NCI-H345 treated with DMSO at 0.1 percent for 48 hours (cell line): ENCODE measurements at regions not wholly inside any gene's neighbourhood (a gene's known extent, or its start where the extent isn't known, plus 50 kb on each side); places are given as distances from the start of the nearest gene placed in this dataset.
"Not testable (repeated sequence)": the region's sequence is repeated elsewhere in the genome, so short reads cannot be mapped to it uniquely, and the experiment has no call there.

Experiments
- DNase-seq: peaks from one replicate; lab custom pipeline; 2025; ENCODE audit not compliant: unreplicated experiment; lab: John Stamatoyannopoulos, UW

DNA sequence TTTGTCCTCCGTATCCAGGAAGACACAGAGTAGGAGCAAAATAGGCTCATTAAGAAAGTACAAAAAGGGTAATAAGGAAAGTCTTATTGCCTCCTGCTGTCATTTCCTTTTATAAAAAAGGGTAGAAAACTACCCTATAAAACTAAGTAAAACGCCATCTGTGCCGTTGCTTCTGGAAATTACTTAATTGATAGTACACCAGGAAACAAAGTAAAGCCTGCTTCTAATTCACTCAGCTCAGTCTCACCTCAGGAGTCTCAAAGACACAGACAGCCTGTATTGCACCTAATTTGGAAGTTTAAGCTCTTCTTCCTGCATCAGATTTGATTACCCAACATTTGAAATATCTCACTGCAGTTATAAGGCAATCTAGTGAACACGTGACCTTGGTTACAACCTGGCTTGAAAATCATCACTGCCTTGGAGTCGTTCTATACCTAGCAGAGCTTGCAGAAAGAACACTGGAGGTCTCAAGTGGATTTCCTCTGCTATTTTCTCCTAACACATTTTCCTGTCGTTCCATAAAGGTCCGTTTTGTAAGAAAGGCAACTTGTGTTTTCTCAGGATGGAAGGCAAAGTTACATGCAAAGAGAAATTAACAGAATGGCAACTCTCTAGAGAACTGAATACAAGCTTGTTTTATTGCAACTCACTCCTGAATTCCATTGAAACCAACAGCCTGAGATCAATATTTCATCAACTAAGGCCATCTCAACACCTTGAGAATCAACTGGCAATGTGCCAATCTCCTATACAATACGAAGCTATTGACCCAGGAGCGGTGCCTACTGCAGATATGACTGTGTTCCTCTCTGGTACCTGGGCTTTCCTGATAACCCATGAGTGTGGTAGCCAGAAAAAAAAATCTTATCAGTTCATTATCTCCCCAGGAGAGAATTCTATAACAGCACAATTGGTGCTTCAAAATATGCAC, 203.3 kb upstream of the LMCD1 start:
- DNase-seq: peak; percentile 42

DNA sequence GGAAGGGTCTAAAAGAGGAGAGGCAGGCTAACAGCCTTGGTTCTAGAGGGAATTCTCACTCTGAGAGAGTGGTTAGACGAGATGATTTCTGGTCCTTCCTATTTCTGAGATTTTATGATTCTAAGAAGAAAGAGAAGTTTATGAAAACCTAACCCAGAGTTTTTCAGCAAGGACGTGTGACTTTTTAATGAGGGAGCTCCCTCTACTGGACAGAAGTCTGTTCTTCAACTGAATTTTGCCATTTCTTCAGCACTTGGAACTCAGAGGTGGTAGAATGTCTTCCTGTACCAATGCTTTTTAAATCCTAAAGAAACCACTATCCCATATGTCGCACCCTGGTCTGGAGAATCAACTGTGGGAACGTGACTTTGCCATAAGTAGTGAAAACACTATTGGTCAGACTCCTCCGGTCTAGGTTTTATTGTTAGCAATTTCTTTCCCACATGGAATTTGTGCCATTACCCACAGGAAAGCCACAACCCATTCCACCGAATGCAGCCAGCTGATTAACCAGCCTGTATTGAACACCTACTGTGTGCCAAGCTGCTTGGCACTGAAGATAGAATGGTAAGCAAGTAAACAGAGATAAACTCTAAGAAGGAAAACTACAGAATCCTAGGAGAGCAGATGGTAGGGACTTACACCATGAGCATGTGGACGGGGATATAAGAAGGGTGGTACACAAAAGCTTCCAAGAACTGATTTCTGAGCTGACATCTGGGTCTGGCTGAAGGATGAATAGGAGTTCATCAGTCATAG, 199.5 kb upstream of the LMCD1 start:
- peak; percentile 19 for DNase-seq

DNA sequence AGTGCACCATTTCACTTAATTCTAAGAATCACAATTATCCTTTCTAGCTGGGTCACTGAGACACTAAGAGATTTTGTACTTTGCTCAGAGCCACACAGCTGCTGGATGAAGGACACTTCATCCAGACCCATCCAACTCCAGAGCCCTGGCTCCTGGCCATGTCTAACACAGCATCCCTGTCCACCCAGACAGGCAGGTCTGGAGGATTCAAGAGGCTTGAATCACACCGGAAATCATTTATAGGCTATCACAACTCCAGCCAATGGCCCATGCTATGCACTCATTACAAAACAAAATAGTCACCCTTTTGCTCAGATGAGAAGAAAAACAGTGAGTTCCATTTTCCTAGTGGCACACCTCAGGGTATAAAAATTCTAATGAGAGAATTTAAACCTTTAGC, 198.2 kb upstream of the LMCD1 start:
- no peak for DNase-seq

DNA sequence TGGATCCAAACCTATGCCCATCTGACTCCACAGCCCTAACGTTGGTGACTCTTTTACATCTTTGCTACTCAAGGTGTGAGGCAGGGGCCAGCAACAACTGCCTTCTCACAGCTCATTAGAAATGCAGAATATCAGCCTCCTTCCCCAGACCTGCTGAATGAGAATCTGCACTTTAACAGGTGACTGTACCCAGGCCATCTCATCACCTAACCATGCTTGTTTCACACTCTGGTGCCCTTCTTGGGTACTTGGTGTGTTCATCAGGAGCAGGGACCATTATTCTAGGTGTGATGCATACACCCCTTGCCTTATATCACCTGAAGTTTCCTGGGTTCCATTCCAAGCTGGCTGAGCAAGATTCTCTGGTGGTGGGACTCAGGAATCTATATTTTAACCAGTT, 196.3 kb upstream of the LMCD1 start:
- DNase-seq: no peak

DNA sequence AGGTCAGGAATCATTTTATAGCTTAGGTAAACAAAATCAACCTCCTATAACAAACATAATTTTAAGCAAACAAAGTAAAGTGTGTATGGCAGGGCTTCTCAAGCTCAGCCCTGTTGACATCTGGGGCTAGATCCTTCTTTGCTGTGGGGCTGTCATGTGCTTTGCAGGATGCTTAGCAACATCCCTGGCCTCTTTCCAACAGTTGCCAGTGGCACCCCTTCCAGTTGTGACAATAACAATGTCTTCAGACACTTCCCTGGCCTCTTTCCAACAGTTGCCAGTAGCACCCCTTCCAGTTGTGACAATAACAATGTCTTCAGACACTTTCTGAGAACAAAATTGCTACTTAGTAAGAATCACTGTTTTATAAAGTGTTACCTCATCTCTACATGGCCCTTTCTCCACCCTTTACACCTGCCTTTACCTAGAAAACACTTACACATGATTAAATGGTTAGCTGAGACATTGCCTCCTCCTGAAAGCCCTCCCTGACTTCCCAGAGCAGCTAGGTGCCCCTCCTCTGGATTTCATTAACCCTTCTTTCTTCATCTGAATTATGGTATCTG, 194.0 kb upstream of the LMCD1 start:
- peak; percentile 45 for DNase-seq

DNA sequence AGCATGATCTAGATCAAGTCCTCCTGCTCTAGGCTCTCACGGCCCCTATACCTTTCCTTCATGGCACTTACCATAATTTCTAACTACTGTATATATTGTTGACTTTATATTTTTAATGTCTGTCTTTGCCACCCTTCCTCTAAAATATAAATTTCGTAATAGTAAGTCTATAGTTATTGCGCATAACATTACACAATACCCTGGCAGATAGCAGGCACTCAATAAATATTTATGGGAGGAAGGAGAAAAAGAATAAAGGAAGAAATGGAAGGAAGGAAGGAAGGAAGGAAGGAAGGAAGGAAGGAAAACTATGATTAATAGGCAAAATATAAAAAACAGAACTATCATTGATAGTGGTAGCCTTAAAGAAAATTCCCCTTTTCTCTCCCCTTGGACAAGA, 190.3 kb upstream of the LMCD1 start:
- no peak for DNase-seq

DNA sequence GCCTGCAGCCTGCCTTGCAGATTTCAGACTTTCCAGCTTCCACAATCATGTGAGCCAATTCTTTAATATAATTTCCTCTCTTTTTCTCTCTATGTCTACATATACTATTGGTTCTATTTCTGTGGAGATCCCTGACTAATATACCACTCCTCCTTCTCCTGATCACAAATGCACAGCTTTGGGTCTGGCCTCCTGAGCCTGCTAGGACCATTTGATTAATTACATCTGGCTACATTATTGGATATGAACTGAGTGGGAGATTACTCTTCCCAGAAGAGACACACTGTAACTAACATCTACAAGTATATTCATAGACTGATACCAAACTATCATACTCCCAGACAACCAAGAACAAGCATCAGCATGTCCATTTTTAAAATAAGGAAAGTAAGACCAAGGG, 188.9 kb upstream of the LMCD1 start:
- DNase-seq: no peak

DNA sequence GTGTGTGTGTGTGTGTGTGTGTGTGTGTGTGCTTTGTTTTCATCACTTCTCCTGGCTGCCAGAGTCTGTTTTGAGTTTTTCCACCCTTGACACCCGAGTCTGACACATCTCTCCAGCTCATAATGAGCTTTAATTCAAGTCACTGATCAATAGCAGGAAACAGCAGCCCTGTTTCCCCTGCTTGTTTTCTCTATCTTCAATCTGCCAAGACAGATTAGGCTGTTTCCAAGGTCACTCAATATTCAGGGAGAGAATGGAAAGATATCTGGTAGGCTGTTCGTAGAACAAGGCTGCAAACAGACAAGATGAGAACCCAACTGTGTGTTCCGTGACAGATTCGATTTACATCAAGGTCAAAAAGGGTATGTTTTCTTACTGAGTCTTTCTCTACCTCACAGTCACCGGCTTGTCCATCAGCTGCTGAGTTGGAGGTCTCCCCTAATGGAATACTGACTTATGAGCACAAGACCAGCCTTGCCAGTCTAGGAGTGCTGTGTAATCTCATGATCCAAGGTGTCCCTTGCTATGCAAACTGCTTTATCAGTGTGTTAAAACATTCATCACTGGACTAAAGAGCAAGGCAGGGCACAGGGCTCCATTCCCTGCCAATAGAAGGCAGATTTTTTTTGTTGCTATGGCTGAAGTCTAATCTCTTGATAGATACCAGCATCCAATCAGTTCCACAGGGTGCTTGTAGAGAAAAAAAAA, 187.9 kb upstream of the LMCD1 start:
- no peak for DNase-seq

DNA sequence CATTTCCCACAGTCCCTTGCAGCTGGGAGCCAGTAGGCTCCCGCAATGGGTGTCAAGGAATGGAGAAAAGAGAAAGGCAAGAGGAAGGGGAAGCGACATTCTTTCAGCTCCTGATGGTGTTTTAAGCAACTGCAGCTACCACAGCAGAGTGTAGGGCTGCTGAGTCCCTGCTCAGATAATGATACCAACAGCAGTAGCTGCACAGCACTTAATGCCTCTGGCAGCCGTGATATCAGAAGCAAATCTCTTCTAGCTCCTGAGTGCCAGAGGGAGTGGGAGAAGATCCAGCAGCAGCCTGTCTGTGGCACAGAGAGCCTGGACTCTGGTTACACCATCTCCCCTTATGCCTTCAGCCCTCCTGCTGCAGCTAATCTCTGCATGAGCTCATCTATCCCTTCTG, 186.1 kb upstream of the LMCD1 start:
- not testable (repeated sequence) for DNase-seq

DNA sequence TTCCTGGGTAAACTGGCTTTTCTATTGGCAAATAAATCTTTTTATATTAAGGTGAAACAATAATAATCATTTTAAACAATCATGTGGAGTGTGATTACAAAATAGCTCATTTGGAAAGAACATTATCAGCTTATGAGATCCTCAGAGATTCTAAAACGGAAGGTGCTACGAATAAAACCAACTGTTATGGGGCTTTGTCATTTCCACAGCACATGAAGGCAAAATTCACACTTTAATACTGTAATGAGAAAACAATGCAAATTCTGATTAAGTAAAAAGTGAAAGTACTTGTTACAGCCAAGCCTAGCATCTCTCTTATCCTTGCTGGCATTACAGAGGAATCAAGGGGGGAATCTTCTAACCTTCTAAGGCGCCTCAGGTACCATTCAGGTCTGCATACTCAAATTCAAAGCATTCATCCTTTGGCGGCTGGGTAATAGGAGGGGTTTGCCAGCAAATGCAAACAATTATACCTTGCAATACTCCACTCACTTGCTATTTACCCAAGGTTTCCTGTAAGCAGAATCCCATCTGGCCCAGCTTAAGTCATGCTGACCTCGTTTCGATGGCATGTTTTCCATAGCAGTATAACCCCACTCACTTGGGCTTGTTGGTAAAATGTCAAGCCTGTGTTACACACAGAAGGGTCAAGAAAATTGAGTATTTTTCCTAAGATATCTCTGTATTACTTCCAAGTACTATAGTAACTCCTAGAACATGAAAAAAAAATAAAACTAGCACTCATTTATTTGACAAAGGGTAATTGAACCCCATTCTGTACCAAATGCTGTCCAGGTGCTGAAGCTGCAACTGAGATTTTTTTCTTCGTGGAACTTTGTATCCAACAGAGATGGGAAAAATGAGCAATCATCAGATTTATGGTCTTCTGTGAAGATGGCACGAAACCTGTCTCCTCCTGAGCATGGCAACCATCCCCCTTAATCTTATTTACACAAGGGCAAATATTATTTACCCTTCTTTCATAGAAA, 183.7 kb upstream of the LMCD1 start:
- DNase-seq: peak; percentile 6

DNA sequence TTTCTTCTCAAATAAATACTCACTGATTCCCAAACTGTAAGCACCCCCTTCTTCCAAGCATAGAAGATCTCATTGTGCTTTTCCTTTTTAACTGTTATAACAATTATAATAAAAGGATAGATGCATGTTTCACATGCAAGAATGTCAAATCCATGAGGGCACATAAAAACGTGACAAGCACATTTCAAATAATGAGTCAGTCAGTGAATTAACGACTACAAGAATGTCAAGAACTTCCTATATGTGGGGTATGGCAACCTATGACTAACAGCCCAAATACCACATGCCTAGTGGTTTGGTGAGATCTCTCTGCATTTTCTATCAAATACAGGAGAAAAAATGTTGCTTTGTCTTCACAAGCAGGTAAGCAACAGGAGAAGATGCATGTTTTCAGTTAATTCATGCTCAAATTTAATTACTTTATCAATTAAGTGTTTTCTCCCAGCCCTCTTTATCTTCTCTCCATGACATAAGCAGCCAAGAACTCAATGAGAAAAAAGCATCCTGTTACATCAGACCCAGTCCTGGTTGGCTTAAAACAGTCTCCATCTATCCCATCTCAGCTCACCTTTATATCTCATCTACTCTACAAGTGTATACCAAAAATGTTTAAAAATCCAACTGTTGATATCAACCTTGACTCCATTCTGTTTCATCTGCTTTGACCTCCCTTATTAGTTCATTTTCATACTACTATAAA, 181.5 kb upstream of the LMCD1 start:
- DNase-seq: no peak

DNA sequence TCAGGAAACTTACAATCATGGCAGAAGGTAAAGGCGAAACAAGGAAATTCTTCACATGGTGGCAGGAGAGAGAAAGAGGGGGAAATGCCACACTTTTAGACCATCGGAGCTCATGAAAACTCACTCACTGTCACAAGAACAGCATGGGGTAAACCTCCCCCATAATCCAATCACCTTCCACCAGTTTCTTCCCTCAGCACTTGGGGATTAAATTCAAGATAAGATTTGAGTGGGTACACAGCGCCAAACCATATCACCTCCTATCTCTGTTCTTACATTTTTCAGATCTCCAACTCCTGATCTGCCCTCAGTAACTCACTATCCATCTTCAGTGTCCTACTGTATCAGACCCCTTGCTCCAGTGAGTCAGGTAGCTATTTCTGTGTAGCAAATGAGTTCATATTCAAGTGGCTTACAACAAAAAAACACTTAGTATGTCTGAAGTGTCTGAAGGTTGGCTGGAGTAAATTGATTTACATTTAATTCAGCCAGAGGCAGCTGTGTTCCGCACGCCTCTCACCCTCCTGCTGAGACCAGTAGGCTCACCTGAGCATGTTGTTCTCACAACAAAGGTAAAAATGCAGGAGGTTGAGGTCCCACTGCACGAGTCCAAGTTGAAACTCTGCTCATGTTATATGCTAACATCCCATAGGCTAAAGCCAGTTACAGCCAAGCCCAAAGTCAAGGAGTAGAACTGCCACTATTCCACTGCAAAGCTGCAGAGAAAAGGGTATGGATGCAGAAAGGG, 180.7 kb upstream of the LMCD1 start:
- peak; percentile 84 for DNase-seq

DNA sequence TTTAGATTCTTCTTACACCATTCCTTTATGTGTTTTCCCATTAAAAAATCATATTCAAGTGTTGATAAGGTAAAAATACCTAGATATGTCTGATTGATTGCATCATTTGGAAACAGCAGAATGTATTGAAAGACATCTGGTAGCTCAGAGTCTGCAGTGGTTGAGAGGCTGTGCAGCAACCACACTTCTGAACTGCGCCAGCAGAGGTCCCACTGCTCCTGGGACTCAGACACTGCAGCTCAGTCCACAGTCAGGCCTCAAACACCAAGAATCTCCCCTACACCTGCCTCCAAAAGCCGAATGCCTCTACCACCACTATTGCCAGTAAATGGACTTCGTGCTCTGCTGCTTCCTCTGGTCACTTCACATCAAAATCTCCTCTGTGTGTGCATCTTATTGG, 176.9 kb upstream of the LMCD1 start:
- peak; percentile 11 for DNase-seq

DNA sequence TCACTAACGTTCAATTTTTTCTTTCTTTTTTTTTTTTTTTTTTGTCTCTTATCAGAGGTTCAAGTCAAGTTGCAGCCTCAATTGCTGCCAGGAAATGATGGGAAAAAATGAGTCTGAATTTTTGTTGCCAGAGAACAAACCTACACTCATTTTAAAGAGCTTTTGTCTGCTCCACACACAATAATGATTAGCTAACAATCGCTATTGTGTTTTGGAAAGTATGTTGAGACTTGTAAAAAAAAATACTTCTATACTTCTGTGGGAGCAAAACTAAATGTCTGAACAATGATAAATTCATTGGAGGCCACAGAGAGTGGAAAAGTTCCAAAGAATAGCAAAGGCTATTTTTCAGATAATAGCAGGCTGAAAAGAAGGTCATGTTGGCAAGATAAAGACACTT, 176.3 kb upstream of the LMCD1 start:
- DNase-seq: no peak

DNA sequence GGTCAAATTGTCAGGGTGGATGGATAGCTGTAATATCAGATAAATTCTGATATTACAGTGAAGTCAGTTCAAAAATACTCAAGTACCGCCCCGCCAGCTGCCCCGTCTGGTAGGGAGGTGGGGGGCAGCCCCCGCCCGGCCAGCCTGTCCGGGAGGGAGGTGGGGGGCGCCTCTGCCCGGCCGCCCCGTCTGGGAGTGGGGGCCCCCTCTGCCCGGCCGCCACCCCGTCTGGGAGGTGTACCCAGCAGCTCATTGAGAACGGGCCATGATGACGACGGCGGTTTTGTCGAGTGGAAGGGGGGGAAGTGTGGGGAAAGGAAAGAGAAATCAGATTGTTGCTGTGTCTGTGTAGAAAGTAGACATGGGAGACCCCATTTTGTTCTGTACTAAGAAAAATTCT, 175.8 kb upstream of the LMCD1 start:
- DNase-seq: not testable (repeated sequence)

DNA sequence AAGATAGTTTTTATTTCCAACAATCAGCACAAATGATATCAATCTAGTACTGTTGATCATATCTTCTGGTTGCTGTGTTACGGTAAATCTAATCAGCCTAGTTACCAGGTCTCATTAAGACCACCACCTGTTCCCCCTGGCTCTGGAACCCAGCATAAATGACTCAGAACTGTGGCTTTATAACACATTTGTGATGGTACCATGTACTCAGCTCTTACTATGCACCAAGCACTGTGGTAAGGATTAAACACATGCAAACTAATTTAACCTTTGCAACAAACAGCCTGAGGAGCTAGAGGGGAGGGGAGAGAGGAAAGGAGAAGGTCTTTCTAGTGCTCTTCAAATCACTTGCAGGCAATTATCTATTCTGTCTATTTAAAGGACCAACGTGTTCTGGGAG, 173.9 kb upstream of the LMCD1 start:
- DNase-seq: no peak

DNA sequence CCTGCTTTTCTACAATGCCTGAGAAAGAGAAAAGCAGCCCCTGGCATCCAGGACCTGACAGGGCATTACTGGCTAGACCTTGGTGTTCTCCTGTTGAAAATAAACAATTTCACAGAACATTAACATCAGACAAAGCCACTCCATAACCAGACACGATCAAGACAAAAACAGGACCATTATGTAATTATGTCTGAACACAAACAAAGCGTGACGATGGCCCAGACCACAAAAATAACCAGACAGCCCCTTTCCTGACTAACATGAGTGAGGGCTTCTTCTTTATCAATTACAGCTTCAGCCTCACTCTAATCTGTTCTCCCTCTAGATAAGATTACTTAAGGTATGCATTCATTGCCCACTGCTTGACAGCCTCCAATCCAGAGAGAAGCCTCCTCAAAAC, 172.7 kb upstream of the LMCD1 start:
- DNase-seq: peak; percentile 30

DNA sequence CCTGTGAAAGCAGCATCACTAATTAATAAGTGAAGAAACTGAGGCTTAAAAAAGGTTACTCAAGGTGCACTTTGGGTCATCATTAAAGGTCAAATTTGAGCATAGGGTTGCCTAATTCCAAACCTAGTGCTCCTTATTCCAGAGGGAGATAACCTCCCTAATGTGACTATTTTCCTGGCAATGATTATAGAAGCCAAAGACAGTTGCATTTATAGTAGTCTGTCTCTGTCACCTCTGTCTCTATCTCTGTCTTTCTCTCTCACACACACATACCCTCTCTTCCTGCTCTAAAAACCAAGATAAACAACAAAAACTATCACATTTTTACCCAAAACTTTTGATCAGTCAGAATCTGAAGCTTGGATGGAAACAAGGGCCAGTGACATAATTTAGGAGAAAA, 172.0 kb upstream of the LMCD1 start:
- DNase-seq: no peak

DNA sequence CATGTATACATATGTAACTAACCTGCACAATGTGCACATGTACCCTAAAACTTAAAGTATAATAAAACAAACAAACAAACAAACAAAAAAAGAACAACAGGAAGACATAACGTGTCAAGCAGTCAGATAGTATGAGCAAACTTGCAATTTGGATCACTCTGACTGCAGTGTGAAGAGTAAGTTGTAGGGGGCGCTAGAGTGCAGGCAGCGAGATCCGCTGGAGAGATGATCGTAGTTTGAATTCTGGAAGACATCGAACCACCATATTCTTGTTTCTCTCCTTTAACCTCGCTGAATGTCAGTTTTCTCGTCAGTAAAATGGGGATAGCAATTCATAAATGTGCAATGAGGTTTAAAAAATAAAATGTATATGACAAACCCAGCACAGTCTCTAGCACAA, 165.2 kb upstream of the LMCD1 start:
- no peak for DNase-seq
